ENCODE measurements at regions not wholly inside any gene's neighbourhood (a gene's known extent, or its start where the extent isn't known, plus 50 kb on each side); places are given as distances from the start of the nearest gene placed in this dataset.

DNA sequence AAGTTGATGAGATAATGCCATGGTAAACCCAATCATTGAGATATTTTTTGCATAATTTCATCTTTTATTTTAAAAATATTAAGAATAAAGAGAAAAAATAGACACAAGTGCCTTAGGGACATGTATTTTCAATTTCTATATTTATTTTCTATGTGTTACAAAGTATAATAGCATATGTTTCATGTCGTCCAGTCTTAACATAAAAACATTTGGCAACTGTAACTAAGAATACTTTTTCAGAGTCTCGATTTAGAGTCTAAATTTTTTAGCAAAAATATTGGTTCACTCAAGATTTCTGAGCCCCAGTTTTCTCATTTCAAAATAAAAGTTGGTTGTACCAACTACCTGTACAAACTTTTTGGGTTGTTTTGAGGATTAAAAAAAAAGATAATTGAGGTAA is 511.4 kb upstream of the ZNF385D start:
- H3K4me1 ChIP-seq, result no peaks in the 10 kb centered on the region
- no peaks in the 10 kb centered on the region for H3K27me3 ChIP-seq
- no peak overlapping the region for H3K27ac ChIP-seq
- DNase-seq (no peak), ATAC-seq (no peak)
- H3K36me3 ChIP-seq (replicated peaks in 1 of 2; ENCODE audit: insufficient read depth in 1 of 2, low read depth in 2 of 2), result no peaks in the 10 kb centered on the region
- 31 to 38% methylated on average over 2 of the region's 2 CpGs for WGBS, 2 donors
- H3K9me3 ChIP-seq, result no peaks in the 10 kb centered on the region
- H3K4me3 ChIP-seq, result no peak overlapping the region
- intact Hi-C loops (cut with DNase I), result no loop called here
- TF ChIP-seq, protein P1, sequence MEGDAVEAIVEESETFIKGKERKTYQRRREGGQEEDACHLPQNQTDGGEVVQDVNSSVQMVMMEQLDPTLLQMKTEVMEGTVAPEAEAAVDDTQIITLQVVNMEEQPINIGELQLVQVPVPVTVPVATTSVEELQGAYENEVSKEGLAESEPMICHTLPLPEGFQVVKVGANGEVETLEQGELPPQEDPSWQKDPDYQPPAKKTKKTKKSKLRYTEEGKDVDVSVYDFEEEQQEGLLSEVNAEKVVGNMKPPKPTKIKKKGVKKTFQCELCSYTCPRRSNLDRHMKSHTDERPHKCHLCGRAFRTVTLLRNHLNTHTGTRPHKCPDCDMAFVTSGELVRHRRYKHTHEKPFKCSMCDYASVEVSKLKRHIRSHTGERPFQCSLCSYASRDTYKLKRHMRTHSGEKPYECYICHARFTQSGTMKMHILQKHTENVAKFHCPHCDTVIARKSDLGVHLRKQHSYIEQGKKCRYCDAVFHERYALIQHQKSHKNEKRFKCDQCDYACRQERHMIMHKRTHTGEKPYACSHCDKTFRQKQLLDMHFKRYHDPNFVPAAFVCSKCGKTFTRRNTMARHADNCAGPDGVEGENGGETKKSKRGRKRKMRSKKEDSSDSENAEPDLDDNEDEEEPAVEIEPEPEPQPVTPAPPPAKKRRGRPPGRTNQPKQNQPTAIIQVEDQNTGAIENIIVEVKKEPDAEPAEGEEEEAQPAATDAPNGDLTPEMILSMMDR (IDR thresholded peaks at IDR 0.05), result no peak
- TF ChIP-seq POLR2A (IDR thresholded peaks at IDR 0.05), result no peak

DNA sequence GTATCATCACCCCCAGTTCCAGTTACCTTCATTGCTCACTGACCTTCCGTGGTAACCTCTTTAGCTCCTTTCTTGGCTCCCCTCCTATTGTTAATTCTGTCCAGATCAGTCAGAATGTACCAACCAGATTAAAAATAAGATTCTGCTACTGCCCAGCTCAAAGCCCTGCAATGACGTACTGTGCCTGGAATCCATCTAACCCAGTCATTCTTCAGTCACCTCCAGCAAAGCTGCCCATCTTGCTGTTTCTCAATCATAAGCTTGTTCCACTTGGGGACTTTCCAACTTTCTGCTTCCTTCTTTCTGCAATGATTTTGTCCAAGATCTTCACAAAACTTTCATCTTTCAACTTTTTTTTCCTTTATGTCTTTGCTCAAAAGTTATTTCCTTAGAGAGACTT is 512.0 kb upstream of the ZNF385D start:
- no peak for ATAC-seq
- Histone ChIP-seq H3K27ac (no peak overlapping the region), H3K36me3 (replicated peaks in 1 of 2; ENCODE audit: insufficient read depth in 1 of 2, low read depth in 2 of 2) (no peaks in the 10 kb centered on the region), H3K4me3 (no peak overlapping the region), H3K27me3 (no peaks in the 10 kb centered on the region), H3K9me3 (no peaks in the 10 kb centered on the region), H3K4me1 (no peaks in the 10 kb centered on the region)
- intact Hi-C loops (cut with DNase I), result no loop called here
- 61 to 68% methylated on average over 2 of the region's 2 CpGs for WGBS, 2 donors
- DNase-seq, result no peak
- TF ChIP-seq POLR2A (IDR thresholded peaks at IDR 0.05), result no peak
- TF ChIP-seq, protein P1 (IDR thresholded peaks at IDR 0.05), result no peak

DNA sequence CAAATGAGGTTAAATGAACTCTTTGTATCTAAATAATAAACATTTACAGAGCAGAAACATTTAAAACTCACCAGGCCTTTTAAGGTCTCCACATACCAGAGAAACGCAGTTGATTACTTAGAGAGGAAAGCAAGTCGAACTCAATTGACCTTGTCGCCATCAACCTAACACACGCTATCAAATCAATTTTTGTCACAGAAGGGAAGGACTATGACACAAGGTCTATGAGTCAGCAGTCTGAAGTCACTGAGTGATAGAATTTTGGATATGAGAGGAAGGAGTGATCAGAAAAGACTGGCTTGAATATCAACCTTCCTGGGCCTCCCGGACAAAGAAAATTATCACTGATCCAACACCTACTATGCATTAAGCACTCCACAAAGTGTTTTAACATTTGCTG is 514.4 kb upstream of the ZNF385D start:
- Histone ChIP-seq H3K4me1 (no peaks in the 10 kb centered on the region), H3K27ac (no peak overlapping the region), H3K4me3 (no peak overlapping the region), H3K36me3 (replicated peaks in 1 of 2; ENCODE audit: insufficient read depth in 1 of 2, low read depth in 2 of 2) (no peaks in the 10 kb centered on the region), H3K9me3 (no peaks in the 10 kb centered on the region), H3K27me3 (no peaks in the 10 kb centered on the region)
- ATAC-seq, result no peak
- intact Hi-C loops (cut with DNase I), result no loop called here
- DNase-seq, result no peak
- 57% methylated on average over 5 of the region's 5 CpGs for WGBS, 2 donors
- TF ChIP-seq, protein P1 (IDR thresholded peaks at IDR 0.05), result no peak
- TF ChIP-seq POLR2A (IDR thresholded peaks at IDR 0.05), result no peak

DNA sequence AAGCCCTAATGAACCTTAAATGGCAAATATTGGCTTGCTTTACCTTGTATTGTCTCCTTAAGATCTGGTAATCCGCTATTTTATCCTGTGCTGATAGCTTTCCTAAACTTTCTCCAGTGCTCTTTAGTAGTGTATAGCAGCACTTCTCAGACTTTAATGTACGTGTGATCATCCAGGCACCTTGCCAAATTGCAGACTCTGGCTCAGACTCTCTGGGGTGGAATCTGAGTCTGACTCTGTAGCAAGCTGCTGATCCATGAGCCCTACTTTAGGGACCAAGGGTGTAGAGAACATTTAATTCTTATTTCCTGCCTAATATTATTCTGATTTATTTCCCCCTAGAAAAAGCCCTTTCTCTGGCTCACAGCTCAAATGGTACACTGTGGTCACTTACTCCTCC is 518.8 kb upstream of the ZNF385D start:
- Histone ChIP-seq H3K9me3 (no peaks in the 10 kb centered on the region), H3K4me1 (no peaks in the 10 kb centered on the region), H3K4me3 (no peak overlapping the region), H3K36me3 (replicated peaks in 1 of 2; ENCODE audit: insufficient read depth in 1 of 2, low read depth in 2 of 2) (no peaks in the 10 kb centered on the region), H3K27ac (no peak overlapping the region), H3K27me3 (no peaks in the 10 kb centered on the region)
- ATAC-seq (no peak), DNase-seq (peak in 2 of 4 donors; percentile 20 to 25)
- 28 to 33% methylated on average over 2 of the region's 2 CpGs for WGBS, 2 donors
- TF ChIP-seq, protein P1 (IDR thresholded peaks at IDR 0.05), result no peak
- no peak for TF ChIP-seq POLR2A (IDR thresholded peaks at IDR 0.05)
- intact Hi-C loops (cut with DNase I), result no loop called here

DNA sequence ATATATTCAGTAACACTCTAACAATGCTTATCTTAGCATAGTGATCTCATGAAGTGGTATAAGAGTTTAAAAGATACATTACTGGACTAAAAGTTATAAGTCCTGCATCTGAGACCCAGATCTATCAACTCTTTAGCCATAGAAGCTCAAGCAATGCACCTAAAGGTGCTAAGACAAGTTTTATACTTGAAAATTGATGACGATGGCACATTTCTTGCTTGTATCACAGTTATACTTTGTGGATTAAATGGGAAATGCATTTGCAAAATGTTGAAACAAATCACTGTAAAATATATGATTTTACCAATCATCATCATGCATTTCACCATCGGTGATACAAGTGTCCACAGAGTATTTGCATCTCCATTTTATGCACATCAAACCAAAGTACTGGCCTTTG is 525.3 kb upstream of the ZNF385D start:
- intact Hi-C loops (cut with DNase I), result no loop called here
- DNase-seq (no peak), ATAC-seq (no peak)
- no peaks in the 10 kb centered on the region for H3K27me3 ChIP-seq
- H3K9me3 ChIP-seq, result no peaks in the 10 kb centered on the region
- H3K27ac ChIP-seq, result no peak overlapping the region
- WGBS, 2 donors, result 77 to 78% methylated on average over 2 of the region's 2 CpGs
- H3K4me3 ChIP-seq, result no peak overlapping the region
- H3K4me1 ChIP-seq, result no peaks in the 10 kb centered on the region
- H3K36me3 ChIP-seq (replicated peaks in 1 of 2; ENCODE audit: insufficient read depth in 1 of 2, low read depth in 2 of 2), result no peaks in the 10 kb centered on the region
- TF ChIP-seq, protein P1 (IDR thresholded peaks at IDR 0.05), result no peak
- no peak for TF ChIP-seq POLR2A (IDR thresholded peaks at IDR 0.05)
